Pancreas (tissue), 10 donors: ENCODE measurements at regions not wholly inside any gene's neighbourhood (a gene's known extent, or its start where the extent isn't known, plus 50 kb on each side); places are given as distances from the start of the nearest gene placed in this dataset.

Experiments used
- ATAC-seq, 4 donors: fragments of 200-7000 bp; cut with Tn5 transposase; one replicate each; pipeline versions ENCODE4 v1.8.0 to v1.9.1; 2020; ENCODE audit warnings: mild to moderate bottlenecking in 4 of 4, moderate library complexity in 4 of 4
- DNase-seq, 6 donors: peaks; one replicate each; pipeline ENCODE4 v3.0.0-alpha.2; 2020
- FAIRE-seq: peaks from 2 replicates; lab custom pipeline; 2012; peaks lifted over from hg19 to GRCh38; lab: Jason Lieb, UNC
- H3K27ac ChIP-seq, 4 donors: fragments of 200-600 bp; sonication (generic); 1 replicate in 3 of 4; 2 replicates in 1 of 4; pipeline versions ENCODE4 v1.5.0 to v1.8.0; 2020
- H3K27me3 ChIP-seq, 4 donors: fragments of 200-600 bp; one replicate each; pipeline ENCODE4 v1.8.0; 2021
- H3K36me3 ChIP-seq, 3 donors: fragments of 200-600 bp; sonication (generic) in 1 of 3; one replicate each; pipeline versions ENCODE4 v1.5.0 to v1.8.0; 2020 to 2021
- H3K4me1 ChIP-seq, 3 donors: fragments of 200-600 bp; one replicate each; pipeline ENCODE4 v1.8.0; 2021
- H3K4me3 ChIP-seq, 4 donors: fragments of 200-600 bp; sonication (generic) in 2 of 4; one replicate each; pipeline versions ENCODE4 v1.5.0 to v1.8.0; 2020 to 2021
- H3K9me3 ChIP-seq, 4 donors: fragments of 200-600 bp; one replicate each; pipeline ENCODE4 v1.8.0; 2021
- WGBS, 2 donors: extraction: QIAGEN DNeasy Blood & Tissue Kit; methylation state at CpG; one replicate each; pipeline ENCODE4 v1.1.7; 2013; 5-methylcytosine and 5-hydroxymethylcytosine counted together
- intact Hi-C, 3 donors: fragments of 100-400 bp; cut with DNase I; formaldehyde crosslinking; loops; one replicate each; pipeline versions ENCODE4 v1.11.1 to v1.14.2; 2022
- TF ChIP-seq, protein P1 (sequence below), 4 donors: fragments of 200-600 bp; sonication (generic) in 3 of 4; IDR thresholded peaks; one replicate each; pipeline versions ENCODE4 v1.5.0 to v1.8.0; 2021; ENCODE audit warnings: antibody characterized with exemption in 4 of 4
- donor health status: healthy with polysubstance abuse.
- donor health status: DM: no; HTN: no; CAD: no; lungs with moderate emphysema.
- donor health status: DM: no; HTN: no; CAD: no.
- donor health status: control.
- donor health status: control.
- donor health status: Bipolar disorder and iron deficiency.
- donor health status: DM: yes; HTN: yes; CAD: no.
- donor health status: DM: no; HTN: no; CAD: no.
- donor health status: DM: no; HTN: no; CAD: no.
- donor health status: DM: yes; HTN: yes; CAD: no.

DNA sequence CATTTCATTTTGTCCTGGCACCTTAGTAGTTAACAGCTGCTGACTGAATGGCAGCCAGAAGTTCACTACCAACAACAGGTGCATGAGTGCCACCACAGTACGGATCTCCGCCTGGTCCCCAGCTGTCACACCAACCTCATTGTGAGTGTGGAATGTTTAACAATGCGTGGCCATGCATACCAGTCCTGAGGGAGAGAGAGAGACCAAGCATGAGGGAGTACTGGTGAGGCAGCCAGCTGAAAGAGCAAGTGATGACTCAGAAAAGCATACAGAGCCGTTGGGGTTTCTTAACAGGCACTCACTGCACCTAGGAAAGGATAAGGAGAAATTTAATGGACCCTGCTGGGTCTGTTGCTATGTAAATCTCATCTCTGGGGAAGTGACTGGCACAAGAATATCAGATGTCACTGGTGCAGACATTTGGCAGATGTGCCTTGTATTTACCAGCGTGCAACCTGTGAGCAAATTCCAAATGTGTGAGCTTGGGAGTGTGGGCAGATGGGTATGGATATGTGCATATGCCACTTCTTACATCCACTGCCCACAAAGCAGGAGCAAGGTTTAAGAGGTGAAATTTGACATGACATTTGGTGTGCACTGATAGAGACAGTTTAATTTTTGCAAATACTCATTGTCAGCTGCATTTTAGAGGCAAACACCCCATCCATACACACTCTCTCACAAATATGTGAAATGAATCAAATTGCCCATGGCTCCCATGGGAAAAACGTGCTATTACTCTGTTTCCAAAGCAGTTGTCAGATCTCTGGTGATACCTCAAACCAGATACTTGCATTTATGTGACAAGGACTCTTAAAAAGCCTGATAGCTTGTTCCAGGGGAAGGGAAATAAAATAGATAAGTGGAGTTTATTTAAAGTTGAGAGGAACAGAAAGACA is 245.2 kb upstream of the ARPP21 start:
- no peak for ATAC-seq
- Histone ChIP-seq H3K27me3 (no peaks in the 10 kb centered on the region), H3K9me3 (no peaks in the 10 kb centered on the region), H3K36me3 (no peaks in the 10 kb centered on the region), H3K27ac (no peak overlapping the region), H3K4me1 (no peaks in the 10 kb centered on the region), H3K4me3 (no peak overlapping the region)
- WGBS, 2 donors: 36 to 37% methylated on average over 6 of the region's 6 CpGs
- TF ChIP-seq, protein P1, sequence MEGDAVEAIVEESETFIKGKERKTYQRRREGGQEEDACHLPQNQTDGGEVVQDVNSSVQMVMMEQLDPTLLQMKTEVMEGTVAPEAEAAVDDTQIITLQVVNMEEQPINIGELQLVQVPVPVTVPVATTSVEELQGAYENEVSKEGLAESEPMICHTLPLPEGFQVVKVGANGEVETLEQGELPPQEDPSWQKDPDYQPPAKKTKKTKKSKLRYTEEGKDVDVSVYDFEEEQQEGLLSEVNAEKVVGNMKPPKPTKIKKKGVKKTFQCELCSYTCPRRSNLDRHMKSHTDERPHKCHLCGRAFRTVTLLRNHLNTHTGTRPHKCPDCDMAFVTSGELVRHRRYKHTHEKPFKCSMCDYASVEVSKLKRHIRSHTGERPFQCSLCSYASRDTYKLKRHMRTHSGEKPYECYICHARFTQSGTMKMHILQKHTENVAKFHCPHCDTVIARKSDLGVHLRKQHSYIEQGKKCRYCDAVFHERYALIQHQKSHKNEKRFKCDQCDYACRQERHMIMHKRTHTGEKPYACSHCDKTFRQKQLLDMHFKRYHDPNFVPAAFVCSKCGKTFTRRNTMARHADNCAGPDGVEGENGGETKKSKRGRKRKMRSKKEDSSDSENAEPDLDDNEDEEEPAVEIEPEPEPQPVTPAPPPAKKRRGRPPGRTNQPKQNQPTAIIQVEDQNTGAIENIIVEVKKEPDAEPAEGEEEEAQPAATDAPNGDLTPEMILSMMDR (IDR thresholded peaks at IDR 0.05): no peak
- no peak for DNase-seq
- intact Hi-C loops: no loop called here
- FAIRE-seq: no peak

DNA sequence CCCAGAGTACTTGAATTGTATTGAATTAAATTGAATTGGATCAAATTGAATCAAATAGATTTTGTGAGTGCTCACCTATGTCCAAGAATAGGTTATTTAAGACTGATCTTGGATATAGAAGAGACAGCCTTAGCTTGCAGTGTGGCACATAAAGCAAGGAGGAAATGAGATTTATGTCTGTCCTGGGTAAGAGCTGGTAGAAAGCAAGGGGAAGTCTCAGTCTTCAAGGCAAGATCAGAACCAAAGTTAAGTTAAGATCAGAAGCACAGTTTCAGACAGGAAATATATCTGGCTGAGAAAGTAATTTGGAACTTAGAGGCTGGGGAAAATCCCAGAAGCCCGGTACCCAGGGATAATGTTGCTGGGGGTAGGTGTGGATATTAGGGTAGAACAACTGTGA is 244.4 kb upstream of the ARPP21 start:
- Histone ChIP-seq H3K36me3 (no peaks in the 10 kb centered on the region), H3K4me3 (no peak overlapping the region), H3K9me3 (no peaks in the 10 kb centered on the region), H3K27me3 (no peaks in the 10 kb centered on the region), H3K4me1 (no peaks in the 10 kb centered on the region), H3K27ac (no peak overlapping the region)
- TF ChIP-seq, protein P1 (IDR thresholded peaks at IDR 0.05): no peak
- DNase-seq: no peak
- intact Hi-C loops: no loop called here
- no peak for FAIRE-seq
- WGBS, 2 donors: 70 to 89% methylated on average over 1 of the region's 1 CpG
- ATAC-seq: no peak

DNA sequence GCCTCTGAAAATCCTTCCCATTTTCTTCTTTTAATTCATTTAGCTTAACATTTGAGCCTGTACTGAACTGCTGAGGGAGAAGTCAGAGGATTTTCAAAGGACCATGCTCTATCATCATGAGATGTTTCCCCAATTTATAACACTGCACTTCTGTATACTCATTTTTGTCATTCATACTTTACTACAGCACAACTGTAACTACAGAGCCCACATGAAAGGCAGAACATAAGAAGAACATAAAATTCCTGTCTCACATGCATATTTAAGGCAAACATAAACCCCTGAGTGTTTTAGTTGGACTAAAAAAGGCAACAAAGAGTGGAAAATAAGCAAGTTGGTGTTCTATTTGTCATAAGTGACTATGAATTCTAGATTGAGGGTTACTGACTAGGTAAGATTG is 237.7 kb upstream of the ARPP21 start:
- no peak for FAIRE-seq
- TF ChIP-seq, protein P1 (IDR thresholded peaks at IDR 0.05): no peak
- no peaks in the 10 kb centered on the region for H3K9me3 ChIP-seq
- H3K4me1 ChIP-seq: no peaks in the 10 kb centered on the region
- DNase-seq: no peak
- H3K4me3 ChIP-seq: no peak overlapping the region
- intact Hi-C loops: no loop called here
- H3K36me3 ChIP-seq: no peaks in the 10 kb centered on the region
- H3K27me3 ChIP-seq: no peaks in the 10 kb centered on the region
- no peak for ATAC-seq
- no peak overlapping the region for H3K27ac ChIP-seq

DNA sequence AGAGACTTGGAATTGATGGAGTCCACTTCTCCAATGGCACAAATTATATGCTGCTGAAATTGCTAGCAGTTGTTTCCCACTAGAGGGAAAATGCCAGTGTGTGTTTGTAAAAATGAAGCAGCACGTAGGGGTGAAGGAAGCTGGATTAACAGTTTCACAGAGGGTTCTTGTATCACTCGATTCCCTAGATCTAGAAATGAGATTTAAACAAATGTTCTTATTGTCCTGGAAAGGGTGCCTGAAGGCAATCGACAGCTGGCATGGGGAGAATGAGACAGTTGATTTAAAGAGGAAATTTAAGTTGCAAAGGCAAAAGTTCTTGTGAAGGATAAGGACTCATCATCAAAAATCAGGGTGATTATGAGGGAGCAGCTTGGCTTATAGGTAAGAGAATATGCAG is 234.8 kb upstream of the ARPP21 start:
- H3K9me3 ChIP-seq: no peaks in the 10 kb centered on the region
- TF ChIP-seq, protein P1 (IDR thresholded peaks at IDR 0.05): no peak
- 49 to 62% methylated on average over 3 of the region's 3 CpGs for WGBS, 2 donors

DNA sequence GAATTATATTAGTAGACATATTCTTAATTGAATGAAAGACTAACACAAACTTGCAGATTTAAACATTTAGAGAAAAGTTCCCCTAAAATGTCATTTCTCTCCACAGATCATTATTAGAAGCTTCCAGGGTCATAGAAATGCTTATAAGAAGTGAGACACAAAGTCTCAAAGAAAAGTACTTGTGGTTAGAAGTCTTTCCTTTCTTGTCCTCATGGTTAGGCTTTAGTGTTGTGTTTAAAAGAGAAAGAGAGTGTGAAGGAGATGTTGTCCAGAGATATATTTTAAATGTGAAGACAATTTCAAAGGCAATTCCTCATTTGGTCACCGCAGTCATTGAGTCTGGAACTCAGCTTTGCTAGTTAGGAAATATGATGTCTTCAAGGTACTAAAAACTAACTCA is 230.4 kb upstream of the ARPP21 start:
- FAIRE-seq: no peak
- no peak for ATAC-seq
- Histone ChIP-seq H3K27ac (no peak overlapping the region), H3K9me3 (no peaks in the 10 kb centered on the region), H3K4me1 (no peaks in the 10 kb centered on the region), H3K27me3 (no peaks in the 10 kb centered on the region), H3K4me3 (no peak overlapping the region), H3K36me3 (no peaks in the 10 kb centered on the region)
- TF ChIP-seq, protein P1 (IDR thresholded peaks at IDR 0.05): no peak
- 83 to 86% methylated on average over 1 of the region's 1 CpG for WGBS, 2 donors
- intact Hi-C loops: no loop called here
- DNase-seq: no peak

More for the DNA sequence above, 234.8 kb upstream of the ARPP21 start:
- no peaks in the 10 kb centered on the region for H3K27me3 ChIP-seq
- no peak overlapping the region for H3K4me3 ChIP-seq
- DNase-seq (no peak), FAIRE-seq (no peak), ATAC-seq (no peak)
- no peaks in the 10 kb centered on the region for H3K4me1 ChIP-seq
- no peak overlapping the region for H3K27ac ChIP-seq
- intact Hi-C loops: no loop called here
- no peaks in the 10 kb centered on the region for H3K36me3 ChIP-seq
